ACC112 (cell line): ENCODE measurements at regions not wholly inside any gene's neighbourhood (a gene's known extent, or its start where the extent isn't known, plus 50 kb on each side); places are given as distances from the start of the nearest gene placed in this dataset.

Experiments
- H2AFZ ChIP-seq: fragments of 200-600 bp; sonication (generic); one replicate; pipeline ENCODE4 v1.6.0; 2017; ENCODE audit warnings: antibody characterized with exemption, low read length; ENCODE audit not compliant: unreplicated experiment
- H3K27ac ChIP-seq: fragments of 200-600 bp; sonication (generic); 2 replicates; pipeline ENCODE4 v1.5.1; 2014; ENCODE audit warnings: low read depth, mild to moderate bottlenecking, antibody characterized with exemption, low read length, moderate library complexity
- H3K27me3 ChIP-seq: fragments of 200-600 bp; sonication (generic); 2 replicates; pipeline ENCODE4 v1.6.1; 2014; ENCODE audit warnings: mild to moderate bottlenecking, antibody characterized with exemption, low read length, moderate library complexity, mixed read lengths; ENCODE audit not compliant: insufficient read depth
- H3K36me3 ChIP-seq: fragments of 200-600 bp; sonication (generic); 2 replicates; pipeline ENCODE4 v1.6.1; 2016; ENCODE audit warnings: mild to moderate bottlenecking, antibody characterized with exemption, low read length, moderate library complexity, mixed read lengths; ENCODE audit not compliant: insufficient read depth
- H3K4me1 ChIP-seq: fragments of 200-600 bp; sonication (generic); one replicate; pipeline ENCODE4 v1.6.1; 2016; ENCODE audit warnings: low read length, mixed read lengths; ENCODE audit not compliant: insufficient read depth, unreplicated experiment, control insufficient read depth
- H3K4me3 ChIP-seq: fragments of 200-600 bp; sonication (generic); 2 replicates; pipeline ENCODE4 v1.5.1; 2014; ENCODE audit warnings: mild to moderate bottlenecking, low read depth, low read length
- H3K79me2 ChIP-seq: fragments of 200-600 bp; sonication (generic); one replicate; pipeline ENCODE4 v1.6.0; 2016; ENCODE audit warnings: low read length; ENCODE audit not compliant: control insufficient read depth, unreplicated experiment, insufficient read depth

DNA sequence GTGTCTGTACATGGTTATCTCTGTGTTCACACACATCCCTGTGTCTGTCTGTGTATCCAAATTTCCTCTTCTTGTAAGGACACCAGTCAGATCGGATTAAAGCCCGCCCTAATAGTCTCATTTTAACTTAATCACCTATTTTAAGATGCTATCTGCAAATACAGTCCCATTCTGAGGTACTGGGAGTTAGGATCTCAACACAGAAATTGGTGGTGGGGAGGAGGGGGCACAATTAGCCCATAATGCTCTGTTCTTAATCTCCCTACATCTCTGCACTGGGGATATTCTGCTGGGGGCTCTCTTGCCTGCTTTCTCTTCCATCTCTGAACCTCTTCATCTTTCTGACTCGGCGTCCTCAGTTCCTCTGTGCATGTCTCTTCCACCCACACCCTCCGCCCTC lies 320.7 kb downstream of the CDC5L start:
- H3K36me3 ChIP-seq: no peaks in the 10 kb centered on the region
- no peak overlapping the region for H2AFZ ChIP-seq
- H3K27me3 ChIP-seq: peaks cover 3% of the 10 kb centered on the region; the same call in 1 of the 2 replicates
- no peak overlapping the region for H3K27ac ChIP-seq
- H3K4me3 ChIP-seq: no peak overlapping the region
- H3K4me1 ChIP-seq: no peaks in the 10 kb centered on the region
- H3K79me2 ChIP-seq: no peaks in the 10 kb centered on the region

GRCh38 chr6:44712353-44713111 lies 325.0 kb downstream of the CDC5L start:
- H3K36me3 ChIP-seq: no peaks in the 10 kb centered on the region
- no peak overlapping the region for H3K4me3 ChIP-seq
- H3K27me3 ChIP-seq: peaks cover 8% of the 10 kb centered on the region
- H3K79me2 ChIP-seq: no peaks in the 10 kb centered on the region
- no peak overlapping the region for H2AFZ ChIP-seq
- no peaks in the 10 kb centered on the region for H3K4me1 ChIP-seq
- no peak overlapping the region for H3K27ac ChIP-seq

- no peaks in the 10 kb centered on the region for H3K4me1 ChIP-seq
- H3K27ac ChIP-seq: no peak overlapping the region
- H3K79me2 ChIP-seq: no peaks in the 10 kb centered on the region
- no peak overlapping the region for H2AFZ ChIP-seq
- H3K27me3 ChIP-seq: peaks cover 19% of the 10 kb centered on the region
- H3K36me3 ChIP-seq: no peaks in the 10 kb centered on the region
- no peak overlapping the region for H3K4me3 ChIP-seq
These were observed 327.7 kb downstream of the CDC5L start for GRCh38 chr6:44715188-44715587.

DNA sequence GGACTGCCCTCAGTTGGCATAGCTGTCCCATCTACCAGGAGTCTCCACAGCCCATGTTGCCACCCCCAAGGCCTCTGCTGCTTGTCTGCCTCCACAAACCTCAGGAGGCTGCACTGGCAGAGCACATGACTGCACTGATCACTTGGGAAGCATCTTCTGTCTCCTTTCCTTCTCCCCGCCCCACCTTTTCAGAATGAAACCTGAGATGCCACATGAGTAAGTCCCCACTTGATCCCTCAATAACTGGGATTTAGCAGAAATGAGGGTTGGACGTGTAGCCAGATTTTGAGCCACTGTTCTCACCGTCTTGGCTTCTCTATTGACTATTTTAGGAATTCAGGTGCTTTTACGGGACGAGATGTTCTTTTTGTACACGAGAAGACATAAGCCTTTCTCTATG lies 328.4 kb downstream of the CDC5L start:
- Histone ChIP-seq H2AFZ (no peak overlapping the region), H3K36me3 (no peaks in the 10 kb centered on the region), H3K27ac (no peak overlapping the region), H3K4me1 (no peaks in the 10 kb centered on the region), H3K27me3 (peaks cover 19% of the 10 kb centered on the region), H3K4me3 (no peak overlapping the region), H3K79me2 (no peaks in the 10 kb centered on the region)

DNA sequence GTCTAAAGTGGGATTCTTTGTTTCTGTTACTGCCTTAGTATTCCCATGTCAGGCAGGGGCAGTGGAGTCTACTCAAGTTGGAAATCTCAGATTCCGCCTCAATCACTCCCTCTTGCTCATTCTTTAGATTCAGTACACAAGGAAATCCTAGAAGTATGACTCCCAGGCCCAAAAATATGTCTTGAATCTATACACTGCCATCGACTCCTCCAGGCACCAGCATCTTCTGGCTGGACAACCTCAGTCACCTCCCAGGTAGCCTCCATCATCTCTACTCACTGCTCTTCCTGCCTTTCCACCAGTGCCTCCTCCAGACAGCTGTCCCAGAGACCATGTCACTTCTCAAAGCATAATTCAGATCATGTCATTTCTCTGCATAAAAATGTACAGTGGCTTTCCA lies 329.9 kb downstream of the CDC5L start:
- Histone ChIP-seq H3K4me3 (no peak overlapping the region), H3K79me2 (no peaks in the 10 kb centered on the region), H3K36me3 (no peaks in the 10 kb centered on the region), H2AFZ (no peak overlapping the region), H3K27me3 (peaks cover 19% of the 10 kb centered on the region), H3K27ac (no peak overlapping the region), H3K4me1 (no peaks in the 10 kb centered on the region)

DNA sequence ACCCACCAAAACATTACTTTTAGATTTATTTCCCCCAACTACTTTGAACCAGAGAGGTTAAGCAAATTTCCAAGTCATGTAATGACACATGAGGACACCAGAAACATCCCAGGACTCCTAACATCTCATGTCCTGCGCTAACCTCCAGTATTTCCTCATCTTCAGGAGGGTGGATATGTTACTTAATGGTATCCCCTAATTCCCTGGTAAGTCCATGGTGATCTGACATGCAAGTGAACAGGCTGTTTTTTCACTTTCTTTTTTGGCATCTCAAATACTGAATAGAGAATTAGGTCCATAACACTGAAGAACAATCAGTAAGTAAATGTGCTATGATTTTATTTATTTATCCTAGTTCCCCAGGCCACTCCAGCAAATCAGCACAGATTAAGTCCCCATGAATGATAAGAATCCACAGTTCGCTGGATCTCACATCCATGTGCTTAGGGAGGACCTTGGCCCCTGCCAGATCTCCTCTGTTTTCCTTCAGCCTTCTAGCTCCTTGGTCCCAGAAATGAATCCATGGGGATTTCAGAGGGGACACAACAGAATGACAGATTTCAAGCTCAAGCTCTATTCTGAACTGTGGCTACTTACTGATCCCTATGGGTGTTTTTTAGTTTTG lies 334.6 kb downstream of the CDC5L start:
- no peak overlapping the region for H3K27ac ChIP-seq
- H3K27me3 ChIP-seq: peaks cover 11% of the 10 kb centered on the region; the same call in 1 of the 2 replicates
- H2AFZ ChIP-seq: no peak overlapping the region
- H3K79me2 ChIP-seq: no peaks in the 10 kb centered on the region
- no peaks in the 10 kb centered on the region for H3K4me1 ChIP-seq
- no peak overlapping the region for H3K4me3 ChIP-seq
- no peaks in the 10 kb centered on the region for H3K36me3 ChIP-seq

GRCh38 chr6:44722736-44723135 lies 335.2 kb downstream of the CDC5L start:
- H3K4me3 ChIP-seq: no peak overlapping the region
- H3K79me2 ChIP-seq: no peaks in the 10 kb centered on the region
- no peaks in the 10 kb centered on the region for H3K36me3 ChIP-seq
- no peak overlapping the region for H2AFZ ChIP-seq
- peaks cover 11% of the 10 kb centered on the region; the same call in 1 of the 2 replicates for H3K27me3 ChIP-seq
- H3K4me1 ChIP-seq: no peaks in the 10 kb centered on the region
- H3K27ac ChIP-seq: no peak overlapping the region

DNA sequence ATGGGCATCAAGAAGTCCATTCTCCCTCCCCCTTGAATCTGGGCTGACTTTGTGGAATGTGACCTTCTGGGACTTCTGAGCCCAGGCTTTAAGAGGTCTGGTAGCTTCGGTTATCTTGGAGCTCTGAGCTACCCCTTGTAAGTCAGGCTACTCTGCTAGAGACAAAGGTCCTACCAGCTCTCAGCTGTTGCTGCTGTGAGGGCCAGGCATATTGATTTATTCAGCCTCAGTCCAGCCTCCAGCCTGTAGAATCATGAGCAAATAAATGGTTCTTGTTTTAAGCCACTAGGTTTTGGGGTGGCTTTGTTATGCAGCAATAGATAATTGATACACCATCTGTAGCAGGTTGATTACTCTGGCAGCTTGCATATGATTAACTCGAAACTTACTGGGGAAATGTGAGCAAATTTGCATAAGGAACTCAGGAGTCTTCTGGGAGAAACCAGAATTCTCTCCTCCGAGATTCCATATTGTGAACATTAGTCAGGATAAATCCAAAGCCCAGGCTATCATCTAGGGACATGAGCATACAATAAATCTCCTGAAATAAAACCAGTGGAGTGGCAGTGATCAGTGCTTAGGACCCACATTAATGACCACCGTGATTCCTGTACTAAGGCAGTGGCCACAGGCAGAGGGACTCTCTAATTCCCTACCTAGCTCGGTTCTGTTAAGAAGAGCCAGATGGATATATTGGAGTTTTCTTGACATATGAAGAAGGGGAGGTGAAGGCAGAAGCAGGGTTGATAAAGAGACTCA lies 336.1 kb downstream of the CDC5L start:
- Histone ChIP-seq H3K36me3 (no peaks in the 10 kb centered on the region), H3K27ac (no peak overlapping the region), H3K4me3 (no peak overlapping the region), H3K27me3 (peaks cover 11% of the 10 kb centered on the region; the same call in 1 of the 2 replicates), H3K4me1 (no peaks in the 10 kb centered on the region), H2AFZ (no peak overlapping the region), H3K79me2 (no peaks in the 10 kb centered on the region)

GRCh38 chr6:44725070-44725469 lies 337.6 kb downstream of the CDC5L start:
- H3K79me2 ChIP-seq: no peaks in the 10 kb centered on the region
- H2AFZ ChIP-seq: no peak overlapping the region
- no peaks in the 10 kb centered on the region for H3K36me3 ChIP-seq
- no peak overlapping the region for H3K4me3 ChIP-seq
- no peak overlapping the region for H3K27ac ChIP-seq
- H3K4me1 ChIP-seq: no peaks in the 10 kb centered on the region
- H3K27me3 ChIP-seq: peaks cover 1% of the 10 kb centered on the region; the same call in 1 of the 2 replicates

DNA sequence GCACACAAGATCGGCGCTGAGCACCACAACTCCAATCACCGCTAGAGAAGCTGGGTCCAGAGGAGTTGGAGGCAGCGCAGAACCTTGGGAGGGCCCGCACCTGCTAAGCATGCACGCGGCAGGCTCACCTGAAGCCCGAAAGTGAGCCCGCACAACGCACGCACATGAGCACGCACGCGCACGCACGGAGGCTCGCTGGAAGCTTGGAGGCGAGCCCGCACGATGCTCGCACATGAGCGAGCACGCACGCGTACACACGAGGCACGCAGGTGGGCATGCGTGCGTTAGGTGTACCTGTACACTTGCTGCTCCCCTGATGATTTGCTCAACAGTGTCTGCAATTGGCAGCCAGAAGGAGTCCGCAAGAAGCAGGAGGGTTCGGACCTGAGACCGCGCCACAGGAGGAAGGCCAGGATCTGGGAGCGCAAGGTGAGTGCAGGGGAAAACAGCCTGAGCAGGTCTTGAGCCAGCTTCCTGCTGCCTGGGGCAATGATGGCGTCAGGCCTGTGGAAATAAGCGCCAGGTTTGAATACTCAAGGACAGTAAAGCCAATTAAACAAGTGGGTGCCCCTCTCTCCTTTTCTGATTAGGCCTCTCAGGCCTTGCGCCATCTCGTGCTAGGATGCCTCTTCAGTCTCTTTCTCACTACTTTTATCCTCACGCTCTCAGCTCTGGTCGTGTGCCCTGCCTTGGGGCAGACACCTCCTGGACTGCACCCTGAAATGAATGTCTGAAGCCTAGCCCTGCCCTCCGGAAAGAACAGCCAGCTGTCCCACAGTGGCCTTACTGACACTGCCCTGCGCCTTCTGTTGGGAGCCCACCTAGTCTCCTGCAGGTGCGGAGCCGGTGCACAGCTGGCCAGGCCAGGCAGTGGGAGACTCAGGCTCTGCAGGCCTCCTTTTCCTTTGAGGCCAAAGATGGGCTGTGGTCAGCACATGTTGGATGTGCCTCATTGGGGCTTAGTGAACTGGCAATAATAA lies 340.4 kb downstream of the CDC5L start:
- Histone ChIP-seq H3K4me1 (no peaks in the 10 kb centered on the region), H3K27ac (no peak overlapping the region), H2AFZ (no peak overlapping the region), H3K36me3 (no peaks in the 10 kb centered on the region), H3K79me2 (no peaks in the 10 kb centered on the region), H3K4me3 (no peak overlapping the region), H3K27me3 (no peaks in the 10 kb centered on the region)
